Right kidney (tissue), 1 donor: ENCODE measurements at regions not wholly inside any gene's neighbourhood (a gene's known extent, or its start where the extent isn't known, plus 50 kb on each side); places are given as distances from the start of the nearest gene placed in this dataset.

Source experiments
- DNase-seq: peaks from one replicate; pipeline ENCODE4 v3.0.0-alpha.2; 2016

- DNase-seq, result no peak
These were observed 132.1 kb downstream of the OAT start for GRCh38 chr10:124286621-124287020.

GRCh38 chr10:124285587-124286527 is 132.9 kb downstream of the OAT start:
- DNase-seq, result no peak

DNA sequence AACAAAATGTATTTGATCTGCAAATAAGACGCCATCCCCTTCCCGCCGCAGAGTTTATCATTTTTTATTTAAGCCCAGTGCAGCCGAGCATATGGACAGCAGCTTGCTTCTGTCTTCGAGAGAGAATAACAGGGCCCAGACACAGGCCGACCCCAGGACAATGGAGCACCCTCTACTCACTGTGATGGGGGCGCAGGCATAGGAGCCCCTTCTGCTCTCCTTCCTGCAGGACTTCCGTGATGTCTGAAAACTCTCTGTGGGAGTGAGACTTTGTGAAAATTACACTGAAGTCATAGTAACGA is 134.8 kb downstream of the OAT start:
- no peak for DNase-seq

GRCh38 chr10:124283215-124283948 is 135.3 kb downstream of the OAT start:
- DNase-seq, result no peak

GRCh38 chr10:124282326-124282725 is 136.4 kb downstream of the OAT start:
- DNase-seq, result no peak

DNA sequence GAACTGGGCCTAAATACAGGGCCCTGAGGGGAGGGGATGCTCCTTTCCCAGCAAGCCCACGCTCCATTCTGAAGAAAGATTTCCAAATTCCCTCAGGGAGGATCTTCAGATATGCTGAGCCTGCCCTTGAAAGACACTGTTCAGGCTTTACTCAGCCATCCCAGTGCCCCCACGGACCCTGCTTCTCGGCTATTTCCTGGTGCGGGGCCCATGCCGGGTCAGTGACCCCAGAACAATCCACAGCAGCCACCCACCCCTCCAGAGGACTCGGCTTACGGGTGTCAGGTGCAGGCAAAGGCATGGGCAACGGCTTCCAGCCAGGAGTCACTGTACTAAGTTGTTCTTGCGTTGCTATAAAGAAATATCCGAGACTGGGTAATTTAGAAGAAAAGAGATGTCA is 137.1 kb downstream of the OAT start:
- no peak for DNase-seq

GRCh38 chr10:124280916-124281315 is 137.8 kb downstream of the OAT start:
- DNase-seq, result no peak

DNA sequence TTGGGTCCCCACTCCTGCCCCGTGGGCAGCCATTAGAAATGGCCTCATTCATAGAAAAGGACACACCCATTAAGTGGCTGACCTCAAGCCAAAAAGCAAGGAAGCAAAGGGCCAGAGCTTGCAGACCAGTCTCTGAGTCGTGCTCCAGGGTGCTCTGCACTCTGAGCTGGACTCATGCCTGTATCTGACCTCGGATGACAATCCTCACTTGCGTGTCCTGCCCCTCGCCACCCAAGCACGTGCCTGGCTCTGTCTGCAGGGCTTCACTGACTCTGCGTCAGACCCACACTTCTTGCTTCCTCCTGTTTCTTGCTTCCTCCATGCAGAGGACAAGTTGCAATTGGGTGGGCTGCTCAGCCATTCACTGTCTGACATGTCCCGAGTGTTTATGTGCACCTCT is 138.8 kb downstream of the OAT start:
- no peak for DNase-seq

DNA sequence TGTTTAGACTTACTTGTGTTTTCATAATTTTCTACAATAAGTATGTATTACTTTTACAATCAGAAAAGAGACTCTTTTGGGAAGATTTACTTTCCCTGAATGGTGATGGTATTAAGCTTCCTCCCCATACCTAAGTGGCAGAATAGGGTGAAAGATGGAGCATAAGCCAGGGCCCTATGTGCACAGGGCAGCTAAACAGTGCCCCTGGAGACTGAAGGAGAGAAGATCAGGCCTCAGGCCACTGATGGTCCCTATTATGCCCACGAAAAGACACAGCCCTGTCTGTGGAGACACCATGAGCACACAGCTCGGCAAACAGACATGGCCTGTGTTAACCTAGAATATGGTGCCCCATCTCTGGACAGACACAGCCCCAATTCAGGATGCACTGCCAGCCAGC is 139.4 kb downstream of the OAT start:
- DNase-seq, result no peak

GRCh38 chr10:124278356-124278755 is 140.4 kb downstream of the OAT start:
- DNase-seq, result no peak

DNA sequence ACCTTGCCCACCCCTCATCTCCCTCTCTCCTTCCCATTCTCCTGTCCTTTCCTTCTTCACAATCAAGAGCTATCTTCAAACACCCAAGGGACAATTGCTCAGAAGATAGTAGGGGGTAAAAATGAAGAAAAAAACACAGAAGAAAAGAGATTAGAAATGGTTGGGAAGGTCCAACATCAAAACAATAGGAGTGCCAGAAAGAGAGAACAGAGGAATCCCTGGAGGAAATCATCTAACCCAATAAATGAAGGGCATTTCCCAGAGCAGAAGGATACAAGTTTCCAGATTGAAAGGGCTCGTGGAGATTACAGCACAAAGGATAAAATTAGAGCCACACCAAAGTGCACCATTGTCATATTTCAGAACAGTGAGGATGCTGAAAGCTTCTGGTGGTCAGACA is 145.6 kb downstream of the OAT start:
- no peak for DNase-seq

DNA sequence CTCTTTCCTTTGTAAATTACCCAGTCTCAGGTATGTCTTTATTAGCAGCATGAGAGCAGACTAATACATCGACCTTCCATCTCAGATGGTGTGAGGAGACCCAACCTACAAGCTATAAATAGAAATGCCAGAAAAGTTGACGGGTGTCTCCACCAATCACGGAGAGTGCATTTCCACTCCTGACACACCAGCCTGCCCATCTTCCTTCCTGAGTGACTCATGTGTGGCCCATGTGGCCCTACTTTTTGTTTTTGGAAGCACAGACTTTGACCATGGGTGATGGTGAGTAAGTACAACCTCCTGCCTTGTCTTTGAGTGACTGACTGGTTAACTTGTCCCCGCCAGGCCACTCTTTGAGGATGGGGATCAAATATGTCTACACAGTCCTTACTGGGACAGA is 147.0 kb downstream of the OAT start:
- no peak for DNase-seq

GRCh38 chr10:124270530-124271327 is 148.0 kb downstream of the OAT start:
- DNase-seq, result no peak

DNA sequence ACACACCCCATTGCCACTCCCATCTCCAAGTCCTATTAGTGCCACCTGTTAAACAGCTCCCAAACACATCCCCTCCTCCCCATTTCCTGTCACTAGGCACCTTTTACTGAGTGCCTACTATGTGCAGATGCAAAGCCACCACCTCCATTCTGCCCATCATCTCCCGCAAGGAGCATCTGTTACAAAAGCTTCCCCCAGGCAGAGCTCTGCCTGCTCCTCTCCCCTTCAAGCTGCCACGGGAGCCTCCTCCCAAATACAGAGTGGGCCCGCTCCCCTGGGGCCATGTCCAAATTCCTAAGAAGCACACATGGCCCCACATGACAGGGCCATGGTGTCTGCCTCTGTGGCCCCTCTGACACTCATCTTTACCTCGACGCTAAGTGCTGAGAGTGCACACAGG is 149.7 kb downstream of the OAT start:
- no peak for DNase-seq

- no peak for DNase-seq
These were observed 150.7 kb downstream of the OAT start for GRCh38 chr10:124267911-124268549.

DNA sequence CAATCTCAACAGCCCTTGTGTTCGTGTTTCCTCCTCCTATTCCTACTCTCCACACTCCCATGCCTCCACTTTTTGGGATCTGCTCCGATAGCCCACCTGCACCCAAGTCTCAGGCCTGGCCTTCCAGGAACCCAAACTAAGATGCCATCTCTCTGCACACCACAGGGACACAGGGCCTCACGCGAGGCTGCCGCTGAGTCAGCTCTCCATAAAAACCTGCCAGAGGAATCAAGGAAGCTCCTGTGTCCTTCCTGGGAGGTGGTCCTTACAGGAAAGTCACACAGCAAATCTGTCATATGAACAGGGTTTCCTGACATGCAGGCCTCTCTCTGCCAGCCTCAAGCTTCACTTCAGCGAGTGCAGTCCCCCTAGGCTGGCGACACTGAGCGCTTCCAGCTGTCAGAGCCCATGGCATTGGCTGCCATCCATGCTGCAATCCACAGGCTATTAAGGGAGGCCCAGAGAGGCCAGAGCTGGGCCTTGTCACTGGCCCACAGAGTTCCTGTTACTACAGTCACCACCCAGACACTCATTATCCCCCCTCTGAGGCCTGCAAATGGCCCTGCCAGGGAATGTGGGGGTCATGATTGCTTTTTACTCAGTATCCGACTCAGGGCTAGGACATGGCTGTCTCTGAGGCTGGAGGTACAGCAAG is 151.4 kb downstream of the OAT start:
- DNase-seq, result no peak

DNA sequence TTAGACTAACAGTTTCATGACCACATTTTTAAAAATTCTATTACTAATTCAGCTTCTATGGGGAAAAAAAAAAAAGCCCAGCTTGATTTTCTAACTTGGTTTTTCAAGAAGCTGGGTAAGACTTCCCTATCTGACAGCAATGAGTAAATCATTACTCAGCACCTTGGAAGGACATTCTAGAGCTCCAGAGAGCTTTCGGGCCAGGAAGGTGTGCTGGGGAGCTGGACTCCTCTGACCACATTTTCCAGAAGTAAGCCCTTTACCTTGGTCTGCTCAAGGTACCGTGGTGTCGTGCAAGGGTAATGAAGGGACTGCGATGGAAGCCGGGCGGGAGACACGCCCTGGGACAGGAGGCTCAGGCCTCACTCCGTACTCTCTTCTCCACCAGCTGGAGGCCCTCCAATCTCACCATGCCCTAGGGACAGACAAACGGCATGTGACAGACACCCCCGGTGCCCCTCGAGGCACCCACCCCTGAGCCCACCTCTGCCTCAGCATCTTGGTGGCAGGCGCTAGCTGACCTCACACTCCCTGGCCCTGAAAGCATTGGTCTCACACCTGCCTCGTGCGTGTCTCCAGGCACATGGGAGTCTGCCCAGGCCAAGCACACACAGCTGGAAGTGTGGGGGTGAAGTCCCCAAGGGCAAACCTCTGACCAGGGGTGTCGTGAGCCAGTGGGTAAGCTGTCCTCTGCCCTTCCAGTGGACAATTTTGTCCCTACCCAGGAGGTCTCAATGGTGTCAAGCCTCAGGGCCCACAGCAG is 152.1 kb downstream of the OAT start:
- DNase-seq, result no peak

GRCh38 chr10:124265776-124266467 is 152.8 kb downstream of the OAT start:
- no peak for DNase-seq

- DNase-seq, result no peak
These were observed 153.4 kb downstream of the OAT start for GRCh38 chr10:124265391-124265745.

DNA sequence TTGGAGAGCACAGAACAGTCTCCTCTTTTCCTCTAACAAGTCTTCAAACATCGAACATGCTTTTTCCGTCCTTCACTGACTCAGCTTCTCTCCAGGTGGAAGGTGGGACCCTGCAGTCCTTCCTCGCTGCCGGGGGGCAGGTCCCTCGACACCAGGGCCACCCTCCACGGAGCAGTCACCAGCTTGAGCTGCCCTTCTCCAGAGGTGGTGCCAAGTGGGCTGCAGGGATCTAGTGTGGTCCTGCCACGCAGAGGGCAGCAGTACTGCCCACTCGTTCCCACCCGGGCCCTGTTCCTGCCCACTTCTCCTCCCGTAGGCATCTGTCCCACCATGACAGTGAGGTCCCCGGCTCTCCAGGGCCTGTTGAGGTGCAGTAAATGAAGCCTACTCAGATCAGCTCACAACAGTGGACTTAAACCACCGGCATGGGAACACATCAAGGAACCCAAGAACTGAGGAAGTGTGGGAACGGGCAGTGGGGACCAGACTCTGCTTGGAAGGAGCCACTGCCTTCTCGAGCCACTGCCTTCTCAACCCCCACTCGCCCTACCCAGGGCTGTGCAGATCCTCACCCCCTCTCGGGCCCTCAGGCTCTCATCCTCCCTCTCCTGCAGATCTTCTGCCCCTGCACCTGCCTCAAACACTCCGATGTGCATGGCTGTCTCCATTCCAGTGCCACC is 153.9 kb downstream of the OAT start:
- no peak for DNase-seq
